ENCODE measurements at regions not wholly inside any gene's neighbourhood (a gene's known extent, or its start where the extent isn't known, plus 50 kb on each side); places are given as distances from the start of the nearest gene placed in this dataset.
"Not testable (repeated sequence)": the region's sequence is repeated elsewhere in the genome, so short reads cannot be mapped to it uniquely, and the experiment has no call there.

DNA sequence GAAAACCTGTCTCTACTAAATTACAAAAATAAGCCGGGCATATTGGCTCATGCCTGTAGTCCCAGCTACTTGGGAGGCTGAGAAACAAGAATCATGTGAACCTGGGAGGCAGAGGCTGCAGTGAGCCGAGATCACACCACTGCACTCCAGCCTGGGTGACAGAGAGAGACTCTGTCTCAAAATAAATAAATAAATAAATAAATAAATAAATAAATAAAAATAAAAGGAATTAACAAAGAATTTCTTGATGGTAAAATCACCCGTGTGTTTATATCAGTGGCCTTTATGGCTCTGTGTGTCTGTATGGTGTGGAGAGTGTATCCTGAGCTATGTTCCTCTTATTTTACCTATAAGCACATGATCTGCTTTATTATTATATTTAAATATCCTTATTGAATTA lies 520.5 kb upstream of the PFKP start:
- CTCF ChIA-PET; H4K5ac ChIP-seq (ENCODE audit: low read depth, low read length); H2BK120ac ChIP-seq (ENCODE audit: low read depth, low read length); H2BK20ac ChIP-seq (ENCODE audit: low read depth, low read length); DNase-seq; H2BK15ac ChIP-seq (ENCODE audit: low read depth, low read length); H4K20me1 ChIP-seq (ENCODE audit: insufficient read depth, low read length); BruUV-seq (replicated peaks); H3K9me1 ChIP-seq (ENCODE audit: insufficient read depth, low read length); H3K9ac ChIP-seq (ENCODE audit: low read depth, low read length); in situ Hi-C loops (cut with MboI; ENCODE audit: low sequenced_read_pairs); H3K27me3 ChIP-seq (ENCODE audit: control insufficient read depth, insufficient read depth, low read length); H4K91ac ChIP-seq (ENCODE audit: insufficient read depth, low read depth, low read length); H3K4me1 ChIP-seq (ENCODE audit: control insufficient read depth, insufficient read depth, low read length); dilution Hi-C loops (cut with HindIII; ENCODE audit: low sequenced_read_pairs, unreplicated experiment); H2AK9ac ChIP-seq (replicated peaks; ENCODE audit: low read depth, low read length, poor library complexity); H2BK5ac ChIP-seq (ENCODE audit: low read depth, low read length, poor library complexity, severe bottlenecking); H3K79me1 ChIP-seq (ENCODE audit: low read depth in 1 of 2, low read length in 2 of 2); H3K27ac ChIP-seq (ENCODE audit: insufficient read depth, low read length); intact Hi-C loops (cut with micrococcal nuclease); H3K4me2 ChIP-seq (ENCODE audit: low read depth, low read length); H3K14ac ChIP-seq (replicated peaks; ENCODE audit: low read depth, low read length); H3K56ac ChIP-seq (ENCODE audit: extremely low read depth, insufficient read depth, low read length); H2AK5ac ChIP-seq (ENCODE audit: low read depth, low read length); H3K18ac ChIP-seq (ENCODE audit: low read depth, low read length); POLR2A ChIA-PET (ENCODE audit: unreplicated experiment); ATAC-seq (ENCODE audit: low read depth); H3K4me3 ChIP-seq (ENCODE audit: insufficient read depth, low read depth, low read length); H4K8ac ChIP-seq (ENCODE audit: low read depth in 2 of 2, low read length in 2 of 2); H3K23ac ChIP-seq (ENCODE audit: low read depth, low read length); H3K36me3 ChIP-seq (ENCODE audit: control insufficient read depth, insufficient read depth, low read length); H3K4ac ChIP-seq (ENCODE audit: low read depth, low read length); H2AFZ ChIP-seq (replicated peaks; ENCODE audit: low read length, poor library complexity): not testable (repeated sequence)
- WGBS, 2 experiments (ENCODE audit: extremely low coverage in 2 of 2, insufficient read length in 1 of 2), result no CpG with 5 or more reads among the region's 3 CpGs
- H3K9me3 ChIP-seq (ENCODE audit: control insufficient read depth, insufficient read depth, low read length), result peaks cover 10% of the 10 kb centered on the region
